NOMO-1 treated with dmso at 0.1 percent for 144 hours (cell line): ENCODE measurements at regions not wholly inside any gene's neighbourhood (a gene's known extent, or its start where the extent isn't known, plus 50 kb on each side); places are given as distances from the start of the nearest gene placed in this dataset.
"Not testable (repeated sequence)": the region's sequence is repeated elsewhere in the genome, so short reads cannot be mapped to it uniquely, and the experiment has no call there.

ENCODE experiments used
- DNase-seq: peaks from one replicate; lab custom pipeline; 2025; ENCODE audit not compliant: unreplicated experiment; lab: John Stamatoyannopoulos, UW

GRCh38 chr16:60704726-60705125, 1331.5 kb downstream of the CDH8 start:
- DNase-seq: no peak

GRCh38 chr16:60703096-60703495, 1333.1 kb downstream of the CDH8 start:
- no peak for DNase-seq

GRCh38 chr16:60686824-60687223, 1349.4 kb downstream of the CDH8 start:
- no peak for DNase-seq

- DNase-seq: no peak
These were observed 1352.2 kb downstream of the CDH8 start for GRCh38 chr16:60684002-60684401.

GRCh38 chr16:60682219-60682618, 1354.0 kb downstream of the CDH8 start:
- DNase-seq: no peak

- no peak for DNase-seq
These were observed 1355.2 kb downstream of the CDH8 start for GRCh38 chr16:60681043-60681442.

- DNase-seq: no peak
These were observed 1361.2 kb downstream of the CDH8 start for GRCh38 chr16:60675022-60675421.

GRCh38 chr16:60674241-60674640, 1362.0 kb downstream of the CDH8 start:
- DNase-seq: no peak

GRCh38 chr16:60655514-60656153, 1380.6 kb downstream of the CDH8 start:
- no peak for DNase-seq

GRCh38 chr16:60651346-60651745, 1384.9 kb downstream of the CDH8 start:
- DNase-seq: no peak

- DNase-seq: no peak
These were observed 1387.9 kb downstream of the CDH8 start for GRCh38 chr16:60648290-60648689.

- not testable (repeated sequence) for DNase-seq
These were observed 1388.8 kb downstream of the CDH8 start for GRCh38 chr16:60647388-60647787.

GRCh38 chr16:60646631-60647030, 1389.6 kb downstream of the CDH8 start:
- DNase-seq: no peak

GRCh38 chr16:60645541-60645940, 1390.7 kb downstream of the CDH8 start:
- DNase-seq: no peak

GRCh38 chr16:60642956-60643355, 1393.3 kb downstream of the CDH8 start:
- no peak for DNase-seq

GRCh38 chr16:60641067-60641665, 1395.1 kb downstream of the CDH8 start:
- no peak for DNase-seq

- no peak for DNase-seq
These were observed 1396.2 kb downstream of the CDH8 start for GRCh38 chr16:60640038-60640437.

- not testable (repeated sequence) for DNase-seq
These were observed 1399.6 kb downstream of the CDH8 start for GRCh38 chr16:60636636-60637035.

- DNase-seq: no peak
These were observed 1400.1 kb downstream of the CDH8 start for GRCh38 chr16:60636117-60636516.

GRCh38 chr16:60635548-60635947, 1400.7 kb downstream of the CDH8 start:
- no peak for DNase-seq

- no peak for DNase-seq
These were observed 1424.4 kb downstream of the CDH8 start for GRCh38 chr16:60611844-60612243.

GRCh38 chr16:60608971-60609370, 1427.3 kb downstream of the CDH8 start:
- no peak for DNase-seq

GRCh38 chr16:60605652-60606051, 1430.6 kb downstream of the CDH8 start:
- DNase-seq: not testable (repeated sequence)
